ENCODE measurements at regions not wholly inside any gene's neighbourhood (a gene's known extent, or its start where the extent isn't known, plus 50 kb on each side); places are given as distances from the start of the nearest gene placed in this dataset.

GRCh38 chr22:33971561-33971961 lies 51.3 kb upstream of the LARGE1 start:
- H3K4me1 ChIP-seq: no peaks in the 10 kb centered on the region
- no peak overlapping the region for H3K4me3 ChIP-seq (ENCODE audit: low read depth, low read length)
- H2AFZ ChIP-seq: no peak overlapping the region
- no peak overlapping the region for H3K4me2 ChIP-seq (ENCODE audit: low read length)
- H3K27ac ChIP-seq: no peak overlapping the region
- no peak for TF ChIP-seq CTCF (IDR thresholded peaks at IDR 0.05)
- no peaks in the 10 kb centered on the region for H3K27me3 ChIP-seq (ENCODE audit: control insufficient read depth, insufficient read depth, low read length)
- H3K9me3 ChIP-seq (ENCODE audit: control insufficient read depth, low read length): no peaks in the 10 kb centered on the region
- no peaks in the 10 kb centered on the region for H3K79me2 ChIP-seq
- H3K9ac ChIP-seq: no peak overlapping the region
- no peaks in the 10 kb centered on the region for H3K36me3 ChIP-seq (ENCODE audit: control insufficient read depth, insufficient read depth, low read length)

GRCh38 chr22:33975841-33976240 lies 55.6 kb upstream of the LARGE1 start:
- no peak overlapping the region for H3K27ac ChIP-seq
- no peaks in the 10 kb centered on the region for H3K9me3 ChIP-seq (ENCODE audit: control insufficient read depth, low read length)
- no peaks in the 10 kb centered on the region for H3K36me3 ChIP-seq (ENCODE audit: control insufficient read depth, insufficient read depth, low read length)
- H3K9ac ChIP-seq: no peak overlapping the region
- no peak overlapping the region for H2AFZ ChIP-seq
- no peak for TF ChIP-seq CTCF (IDR thresholded peaks at IDR 0.05)
- H3K79me2 ChIP-seq: no peaks in the 10 kb centered on the region
- H3K4me3 ChIP-seq (ENCODE audit: low read depth, low read length): no peak overlapping the region
- no peak overlapping the region for H3K4me2 ChIP-seq (ENCODE audit: low read length)
- no peaks in the 10 kb centered on the region for H3K4me1 ChIP-seq
- H3K27me3 ChIP-seq (ENCODE audit: control insufficient read depth, insufficient read depth, low read length): no peaks in the 10 kb centered on the region

GRCh38 chr22:33983558-33983957 lies 63.3 kb upstream of the LARGE1 start:
- no peaks in the 10 kb centered on the region for H3K27me3 ChIP-seq (ENCODE audit: control insufficient read depth, insufficient read depth, low read length)
- H3K9ac ChIP-seq: no peak overlapping the region
- no peak for TF ChIP-seq CTCF (IDR thresholded peaks at IDR 0.05)
- no peak overlapping the region for H3K4me3 ChIP-seq (ENCODE audit: low read depth, low read length)
- H3K36me3 ChIP-seq (ENCODE audit: control insufficient read depth, insufficient read depth, low read length): no peaks in the 10 kb centered on the region
- H3K4me2 ChIP-seq (ENCODE audit: low read length): no peak overlapping the region
- no peaks in the 10 kb centered on the region for H3K9me3 ChIP-seq (ENCODE audit: control insufficient read depth, low read length)
- no peak overlapping the region for H3K27ac ChIP-seq
- H3K4me1 ChIP-seq: no peaks in the 10 kb centered on the region
- no peak overlapping the region for H2AFZ ChIP-seq
- H3K79me2 ChIP-seq: no peaks in the 10 kb centered on the region

- H3K4me1 ChIP-seq: no peaks in the 10 kb centered on the region
- TF ChIP-seq CTCF (IDR thresholded peaks at IDR 0.05): no peak
- no peak overlapping the region for H2AFZ ChIP-seq
- no peak overlapping the region for H3K4me3 ChIP-seq (ENCODE audit: low read depth, low read length)
- no peaks in the 10 kb centered on the region for H3K79me2 ChIP-seq
- H3K27ac ChIP-seq: no peak overlapping the region
- no peaks in the 10 kb centered on the region for H3K9me3 ChIP-seq (ENCODE audit: control insufficient read depth, low read length)
- no peak overlapping the region for H3K9ac ChIP-seq
- H3K27me3 ChIP-seq (ENCODE audit: control insufficient read depth, insufficient read depth, low read length): no peaks in the 10 kb centered on the region
- H3K36me3 ChIP-seq (ENCODE audit: control insufficient read depth, insufficient read depth, low read length): no peaks in the 10 kb centered on the region
- no peak overlapping the region for H3K4me2 ChIP-seq (ENCODE audit: low read length)
These were observed 63.9 kb upstream of the LARGE1 start for GRCh38 chr22:33984211-33984610.

- Histone ChIP-seq H3K4me2 (ENCODE audit: low read length) (no peak overlapping the region), H3K4me1 (no peaks in the 10 kb centered on the region), H3K9me3 (ENCODE audit: control insufficient read depth, low read length) (no peaks in the 10 kb centered on the region), H2AFZ (no peak overlapping the region), H3K4me3 (ENCODE audit: low read depth, low read length) (no peak overlapping the region), H3K79me2 (no peaks in the 10 kb centered on the region), H3K27ac (no peak overlapping the region), H3K36me3 (ENCODE audit: control insufficient read depth, insufficient read depth, low read length) (no peaks in the 10 kb centered on the region), H3K27me3 (ENCODE audit: control insufficient read depth, insufficient read depth, low read length) (no peaks in the 10 kb centered on the region), H3K9ac (no peak overlapping the region)
- TF ChIP-seq CTCF (IDR thresholded peaks at IDR 0.05): no peak
These were observed 64.5 kb upstream of the LARGE1 start for GRCh38 chr22:33984656-33985285.
